ENCODE measurements at regions not wholly inside any gene's neighbourhood (a gene's known extent, or its start where the extent isn't known, plus 50 kb on each side); places are given as distances from the start of the nearest gene placed in this dataset.

DNA sequence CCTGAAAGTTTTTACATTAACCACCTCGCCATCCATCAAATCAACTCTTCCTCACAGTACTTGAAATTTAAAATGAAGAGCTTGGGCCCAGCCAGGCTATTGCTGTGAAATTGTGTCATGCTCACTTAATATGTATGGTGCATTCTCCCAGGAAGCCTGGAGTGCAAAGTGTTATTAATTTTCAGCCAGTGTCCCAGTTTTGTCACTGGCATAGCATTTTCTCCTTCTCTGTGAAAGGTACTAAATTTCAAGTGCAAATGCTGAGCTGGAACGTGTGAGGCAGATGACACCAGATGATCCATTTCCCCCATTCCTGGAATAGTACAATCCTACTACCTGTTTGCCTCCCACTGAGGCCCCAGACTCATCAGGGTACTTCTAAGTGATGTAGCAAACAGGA, 397.6 kb upstream of the ACTBL2 start:
- TF ChIP-seq, protein P1, sequence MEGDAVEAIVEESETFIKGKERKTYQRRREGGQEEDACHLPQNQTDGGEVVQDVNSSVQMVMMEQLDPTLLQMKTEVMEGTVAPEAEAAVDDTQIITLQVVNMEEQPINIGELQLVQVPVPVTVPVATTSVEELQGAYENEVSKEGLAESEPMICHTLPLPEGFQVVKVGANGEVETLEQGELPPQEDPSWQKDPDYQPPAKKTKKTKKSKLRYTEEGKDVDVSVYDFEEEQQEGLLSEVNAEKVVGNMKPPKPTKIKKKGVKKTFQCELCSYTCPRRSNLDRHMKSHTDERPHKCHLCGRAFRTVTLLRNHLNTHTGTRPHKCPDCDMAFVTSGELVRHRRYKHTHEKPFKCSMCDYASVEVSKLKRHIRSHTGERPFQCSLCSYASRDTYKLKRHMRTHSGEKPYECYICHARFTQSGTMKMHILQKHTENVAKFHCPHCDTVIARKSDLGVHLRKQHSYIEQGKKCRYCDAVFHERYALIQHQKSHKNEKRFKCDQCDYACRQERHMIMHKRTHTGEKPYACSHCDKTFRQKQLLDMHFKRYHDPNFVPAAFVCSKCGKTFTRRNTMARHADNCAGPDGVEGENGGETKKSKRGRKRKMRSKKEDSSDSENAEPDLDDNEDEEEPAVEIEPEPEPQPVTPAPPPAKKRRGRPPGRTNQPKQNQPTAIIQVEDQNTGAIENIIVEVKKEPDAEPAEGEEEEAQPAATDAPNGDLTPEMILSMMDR (IDR thresholded peaks at IDR 0.05) = no peak

DNA sequence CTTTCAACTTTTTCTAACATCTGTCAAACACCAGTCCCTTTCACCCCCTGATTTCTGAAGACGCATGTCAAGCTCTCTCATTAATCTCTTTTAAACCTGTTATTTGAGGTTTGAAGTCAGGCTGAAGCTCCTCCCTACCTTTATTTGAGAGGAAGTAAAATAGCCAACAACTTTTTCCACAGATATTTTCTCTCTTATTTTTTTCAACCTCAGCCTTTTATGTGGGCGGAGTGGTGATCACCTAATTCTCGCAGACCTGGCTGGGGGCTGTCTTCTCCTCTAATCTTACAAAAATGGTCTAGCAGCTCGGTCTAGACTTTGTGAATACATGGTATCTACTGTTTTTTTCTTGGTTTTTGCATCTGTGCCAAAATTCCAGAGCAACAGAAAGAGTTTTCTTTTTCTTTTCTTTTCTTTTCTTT, 395.7 kb upstream of the ACTBL2 start:
- TF ChIP-seq, protein P1 (IDR thresholded peaks at IDR 0.05) = no peak

DNA sequence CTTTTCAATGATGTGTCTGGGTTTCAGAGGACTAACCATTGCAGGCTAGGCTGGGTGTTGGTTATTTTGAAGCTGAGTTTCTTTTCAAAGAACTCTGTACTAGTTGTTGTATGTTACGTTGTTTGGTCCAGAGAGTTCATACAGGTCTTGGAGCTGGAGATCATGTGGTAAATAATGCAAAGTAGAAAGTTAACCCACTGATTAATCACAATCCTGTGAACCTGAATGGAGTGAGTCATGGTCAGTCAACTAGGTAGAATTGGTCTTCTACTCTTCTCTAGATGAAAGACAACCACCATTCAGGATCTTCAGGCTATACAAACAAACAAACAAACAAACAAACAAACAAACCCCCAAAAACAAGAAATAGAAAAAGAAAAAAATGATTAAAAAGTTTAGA, 388.9 kb upstream of the ACTBL2 start:
- TF ChIP-seq, protein P1 (IDR thresholded peaks at IDR 0.05) = no peak

DNA sequence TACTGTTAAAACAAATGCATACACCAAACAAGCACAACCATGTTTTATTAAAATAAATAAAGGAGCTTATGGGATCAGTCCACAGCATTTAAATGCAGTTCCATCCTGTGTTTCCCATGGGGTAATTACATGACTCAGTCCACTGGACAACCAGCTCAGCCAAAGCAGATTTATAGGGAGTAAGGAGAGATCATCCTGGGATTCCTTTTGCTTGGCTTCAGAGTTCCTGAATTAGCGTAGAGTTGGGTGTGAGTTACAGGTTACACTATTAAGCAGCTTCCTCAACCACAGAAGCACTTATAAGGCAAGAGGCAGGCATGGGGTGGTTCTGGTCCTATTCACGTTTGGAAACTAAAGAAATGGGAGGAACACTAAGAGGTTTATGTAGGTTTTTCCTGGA, 381.1 kb upstream of the ACTBL2 start:
- TF ChIP-seq, protein P1 (IDR thresholded peaks at IDR 0.05) = no peak

DNA sequence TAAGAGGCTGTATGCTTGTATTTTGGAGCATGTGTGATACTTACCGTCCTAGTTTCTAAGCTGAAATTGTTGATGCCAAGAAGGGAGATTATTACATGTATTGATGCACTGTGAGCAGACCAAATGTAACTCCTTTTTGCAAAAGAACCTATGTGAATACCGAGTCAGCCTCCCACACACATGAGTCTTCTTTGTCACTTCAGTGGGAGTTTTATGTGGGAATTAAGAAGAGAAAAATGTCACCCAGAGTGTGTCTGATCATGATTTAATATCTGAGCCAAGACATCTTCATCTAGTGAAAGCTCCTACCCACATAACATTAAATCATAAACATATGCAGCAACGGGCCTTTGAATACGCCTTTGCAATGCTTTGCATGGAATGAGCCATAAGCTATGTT, 380.3 kb upstream of the ACTBL2 start:
- TF ChIP-seq, protein P1 (IDR thresholded peaks at IDR 0.05) = no peak

DNA sequence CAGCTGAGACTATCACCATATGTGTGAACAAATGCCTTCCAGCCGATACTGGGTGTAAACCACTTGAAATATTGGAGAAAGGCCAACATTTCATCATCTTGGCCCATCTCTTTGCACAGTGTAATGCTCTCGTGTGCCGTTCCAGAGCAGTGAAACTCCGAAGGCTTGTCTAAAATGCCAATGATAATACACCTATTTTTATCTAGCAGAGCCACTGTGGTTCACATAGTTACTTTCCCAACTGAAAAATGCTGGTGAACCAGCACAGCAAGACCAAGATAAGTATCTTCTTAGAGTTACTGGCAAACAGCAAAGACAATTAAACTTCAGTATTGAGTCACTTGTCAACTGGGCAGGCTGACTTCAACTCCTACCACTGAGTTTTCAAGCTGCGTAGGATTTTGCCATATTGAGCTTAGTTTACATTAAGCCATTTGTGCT, 379.9 kb upstream of the ACTBL2 start:
- TF ChIP-seq, protein P1 (IDR thresholded peaks at IDR 0.05) = no peak

DNA sequence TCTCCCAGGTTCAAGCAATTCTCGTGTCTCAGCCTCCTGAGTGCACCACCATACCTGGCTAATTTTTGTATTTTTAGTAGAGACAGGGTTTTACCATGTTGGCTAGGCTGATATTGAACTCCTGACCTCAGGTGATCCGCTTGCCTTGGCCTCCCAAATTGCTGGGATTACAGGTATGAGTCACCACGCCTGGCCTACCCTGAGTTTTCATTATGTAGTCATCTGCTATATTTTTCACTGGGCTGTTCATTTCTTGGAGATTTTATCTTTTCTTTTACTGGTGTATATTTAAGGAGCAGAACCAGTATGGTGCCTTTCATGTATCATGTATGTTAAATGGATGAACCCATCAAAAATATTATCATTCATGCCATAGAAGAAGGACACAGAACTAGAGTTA, 377.0 kb upstream of the ACTBL2 start:
- TF ChIP-seq, protein P1 (IDR thresholded peaks at IDR 0.05) = no peak

DNA sequence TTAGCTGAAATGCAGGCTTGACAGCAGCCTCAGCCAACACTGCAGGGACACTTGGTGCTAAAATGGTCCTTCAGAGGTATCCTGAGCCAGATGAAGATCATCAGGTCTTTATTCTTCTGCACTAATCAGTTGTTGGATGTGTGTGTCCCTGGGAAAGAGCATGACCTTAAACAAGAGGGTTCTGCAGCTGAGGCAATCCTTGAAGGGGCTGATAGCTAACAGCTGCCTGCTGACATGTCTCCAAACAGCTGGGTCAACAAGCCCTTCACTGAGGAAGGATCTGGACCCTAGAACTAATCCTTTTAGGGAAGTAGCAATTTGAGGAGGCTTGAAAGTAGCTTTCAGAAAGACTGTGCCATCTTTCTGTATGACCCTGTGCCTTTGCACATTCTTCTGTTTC, 376.3 kb upstream of the ACTBL2 start:
- TF ChIP-seq, protein P1 (IDR thresholded peaks at IDR 0.05) = no peak
